GM18870 (cell line): ENCODE measurements at regions not wholly inside any gene's neighbourhood (a gene's known extent, or its start where the extent isn't known, plus 50 kb on each side); places are given as distances from the start of the nearest gene placed in this dataset.

ENCODE experiments used
- ATAC-seq: cut with Tn5 transposase; IDR thresholded peaks from one replicate; pipeline ENCODE4 v1.9.1; 2021; ENCODE audit warnings: moderate library complexity; ENCODE audit not compliant: unreplicated experiment

DNA sequence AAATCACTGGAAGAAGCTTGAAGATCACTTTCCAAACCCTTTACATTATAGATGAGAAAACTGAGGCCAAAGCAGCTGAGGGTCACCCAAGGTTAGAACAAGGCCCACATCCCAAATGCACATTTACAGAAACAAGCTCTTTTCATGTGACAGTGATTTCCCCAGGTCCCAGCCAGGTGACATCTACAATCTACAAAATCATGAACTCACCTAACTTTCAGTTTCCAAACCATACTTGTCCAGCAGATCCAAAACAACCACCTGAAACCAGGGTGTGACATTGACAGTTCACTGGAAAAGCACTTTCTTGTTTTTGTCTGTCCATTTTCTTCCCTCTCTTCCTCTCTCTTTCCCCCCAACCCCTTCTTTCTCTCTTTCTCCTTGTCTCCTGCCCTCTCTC, 132.2 kb upstream of the PRICKLE2 start:
- no peak for ATAC-seq

DNA sequence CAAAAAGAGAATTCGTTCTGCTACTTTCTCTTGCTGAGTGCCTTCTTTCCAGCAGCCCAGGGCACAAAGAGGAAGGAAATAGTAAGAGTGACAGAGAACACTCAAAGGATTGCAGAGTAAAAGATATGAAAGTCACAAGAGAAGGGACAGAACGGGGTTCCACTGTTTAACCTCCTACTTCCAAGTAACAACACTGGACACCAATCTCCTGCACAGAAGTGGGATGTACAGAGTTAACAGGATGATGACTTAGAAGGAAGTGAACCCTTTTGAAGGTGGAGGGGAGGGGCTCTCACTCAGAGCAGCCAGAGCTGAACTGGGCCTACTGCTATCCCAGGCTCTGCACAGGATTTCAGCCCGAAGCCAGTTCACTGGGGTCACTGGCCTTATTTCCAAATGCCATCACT, 130.1 kb upstream of the PRICKLE2 start:
- ATAC-seq, result no peak

DNA sequence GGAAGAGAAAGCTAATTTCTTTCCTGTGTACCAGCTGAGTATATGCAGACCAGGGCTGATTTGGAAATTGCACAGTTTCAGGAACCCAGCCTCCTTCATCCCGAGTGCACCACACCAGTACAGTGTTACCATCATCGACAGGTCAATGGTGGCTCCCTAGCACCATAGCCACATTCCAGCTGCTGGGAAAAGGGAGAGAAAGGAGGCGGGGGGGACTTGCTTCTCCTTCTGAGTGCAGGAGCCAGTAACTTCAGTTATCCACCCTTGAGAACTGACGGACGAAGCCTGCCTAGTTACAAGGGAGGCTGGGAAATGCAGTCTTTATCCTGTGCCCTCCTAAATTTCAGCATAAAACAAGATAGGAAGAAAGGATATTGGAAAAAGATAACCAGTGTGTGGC, 129.7 kb upstream of the PRICKLE2 start:
- no peak for ATAC-seq

DNA sequence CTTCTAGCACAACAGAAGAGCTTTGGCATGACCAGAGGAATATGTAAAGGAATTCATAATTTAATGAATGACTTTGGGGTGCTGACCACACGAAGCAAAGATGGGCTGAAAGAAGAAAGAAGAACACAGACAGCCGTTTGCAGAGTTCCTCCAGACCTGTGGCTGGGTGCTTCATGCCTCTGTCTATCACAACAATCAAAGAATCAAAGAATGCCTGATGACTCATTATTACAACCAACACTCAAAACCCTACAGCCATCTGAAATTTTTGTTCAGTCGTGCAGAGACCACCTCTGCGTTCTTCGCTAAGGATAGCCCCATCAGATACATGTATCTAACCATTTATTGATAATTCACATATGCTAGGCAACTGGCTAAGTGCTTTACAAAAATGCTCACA, 129.0 kb upstream of the PRICKLE2 start:
- no peak for ATAC-seq

DNA sequence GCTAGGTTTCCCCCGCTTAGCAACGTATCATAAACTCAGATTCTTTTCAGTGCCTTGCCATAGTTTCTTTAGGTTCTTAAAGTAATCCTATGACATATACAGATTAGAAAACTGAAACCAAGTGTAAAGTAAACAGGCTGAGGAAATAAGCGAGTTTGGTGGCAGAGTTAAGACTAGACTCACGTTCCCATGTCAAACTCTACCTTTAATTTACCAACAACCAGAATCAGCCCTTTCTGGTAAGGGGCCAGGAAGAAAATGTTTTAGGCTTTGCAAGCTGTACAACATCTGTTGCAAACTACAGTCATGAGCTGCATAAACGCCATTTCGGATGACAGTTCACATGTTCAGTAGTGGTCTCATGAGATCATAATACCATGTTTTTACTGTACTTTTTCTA, 128.0 kb upstream of the PRICKLE2 start:
- no peak for ATAC-seq

DNA sequence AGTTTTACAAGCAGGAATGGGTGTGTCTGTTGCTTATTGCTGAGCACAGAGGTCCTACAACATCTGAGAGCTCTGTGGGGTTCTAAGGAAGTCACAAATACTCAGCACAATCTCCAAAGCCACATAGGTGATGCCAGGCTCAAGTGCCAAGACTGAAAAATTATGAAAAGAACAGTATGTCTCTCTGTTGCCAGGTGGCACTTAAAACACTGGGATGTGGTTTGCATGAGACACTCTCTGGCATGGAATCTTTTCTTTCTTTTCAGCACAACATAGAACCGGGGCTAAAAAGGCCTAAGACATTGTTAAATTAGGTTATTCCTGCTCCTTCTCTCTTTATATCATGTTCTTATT, 127.3 kb upstream of the PRICKLE2 start:
- ATAC-seq, result no peak

DNA sequence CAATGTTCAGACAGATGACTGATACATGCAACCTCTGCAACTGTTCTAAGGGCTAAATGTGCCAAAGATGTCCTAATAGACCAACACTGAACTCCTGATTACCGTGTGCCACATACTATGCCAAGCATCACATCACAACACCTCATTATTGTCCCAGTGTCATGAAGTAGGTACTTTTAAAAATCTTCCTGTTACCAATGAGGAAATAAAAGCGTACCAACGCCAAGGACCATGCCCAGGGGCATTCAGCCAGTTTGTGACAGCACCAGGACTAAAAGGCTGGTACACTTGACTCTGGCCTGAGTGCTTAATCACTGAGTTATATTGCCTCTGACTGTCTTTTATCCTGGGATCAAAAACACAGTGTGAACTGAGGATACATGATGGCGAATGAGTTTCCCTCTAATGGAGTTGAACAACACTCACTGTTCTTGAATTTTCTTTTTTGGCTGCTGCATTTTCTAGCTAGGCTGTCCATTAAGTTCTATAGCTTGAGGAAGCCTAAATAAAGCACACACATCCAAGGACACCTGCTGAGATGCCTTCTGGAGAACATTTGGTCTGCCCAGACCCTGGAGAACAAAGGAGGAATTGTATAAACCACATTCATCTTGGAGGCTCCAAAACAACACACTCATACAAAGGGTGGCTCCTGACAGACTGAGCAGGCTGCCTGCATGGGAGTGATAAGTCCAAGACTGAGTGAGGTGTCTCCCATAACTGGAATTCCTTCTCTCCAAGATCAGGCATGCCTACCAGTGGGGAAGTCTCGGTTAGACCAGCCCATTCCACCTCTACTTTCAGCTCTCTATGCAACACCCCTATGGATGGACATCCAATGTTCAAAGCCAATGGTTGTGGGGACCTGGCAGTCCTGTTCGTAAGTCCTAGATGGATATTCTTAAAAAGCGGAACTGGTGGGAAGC, 126.7 kb upstream of the PRICKLE2 start:
- no peak for ATAC-seq

DNA sequence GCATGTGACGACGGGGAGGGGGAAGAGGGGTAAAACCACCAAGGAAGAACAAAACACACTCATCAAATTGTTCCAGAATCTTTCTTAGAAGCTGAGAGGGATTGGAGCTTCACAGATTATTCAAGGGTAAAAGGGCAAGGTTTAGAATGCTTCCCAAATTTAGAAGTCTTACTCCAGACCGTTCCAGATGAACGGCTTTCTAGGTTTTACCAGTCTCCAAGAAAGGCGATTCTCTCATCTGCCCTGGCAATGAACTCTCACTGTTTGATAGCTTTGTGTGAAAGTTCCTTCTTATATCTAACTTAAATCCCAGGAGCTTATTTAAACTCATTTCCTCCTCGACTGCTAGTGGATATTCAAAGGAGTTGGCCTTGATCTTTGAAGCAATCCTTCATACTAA, 124.3 kb upstream of the PRICKLE2 start:
- ATAC-seq, result no peak

DNA sequence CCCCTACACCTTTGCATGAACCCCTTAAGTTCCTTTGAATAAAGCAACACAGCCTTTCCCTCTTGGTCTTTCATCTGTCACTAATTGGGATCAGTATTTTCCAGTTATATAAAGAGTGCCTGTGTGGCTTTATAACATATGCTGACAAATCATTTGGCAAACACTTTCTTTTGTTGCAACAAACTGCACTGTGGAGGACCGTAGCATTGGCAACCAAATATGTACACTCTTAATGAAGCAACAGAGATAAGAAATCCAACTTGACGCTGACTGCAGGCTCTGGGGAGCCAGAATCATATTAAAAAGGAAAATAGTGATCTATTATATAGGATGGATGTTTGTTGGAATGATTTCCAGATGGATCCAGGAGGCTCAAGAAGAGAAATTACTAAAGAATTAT, 120.1 kb upstream of the PRICKLE2 start:
- ATAC-seq, result no peak

DNA sequence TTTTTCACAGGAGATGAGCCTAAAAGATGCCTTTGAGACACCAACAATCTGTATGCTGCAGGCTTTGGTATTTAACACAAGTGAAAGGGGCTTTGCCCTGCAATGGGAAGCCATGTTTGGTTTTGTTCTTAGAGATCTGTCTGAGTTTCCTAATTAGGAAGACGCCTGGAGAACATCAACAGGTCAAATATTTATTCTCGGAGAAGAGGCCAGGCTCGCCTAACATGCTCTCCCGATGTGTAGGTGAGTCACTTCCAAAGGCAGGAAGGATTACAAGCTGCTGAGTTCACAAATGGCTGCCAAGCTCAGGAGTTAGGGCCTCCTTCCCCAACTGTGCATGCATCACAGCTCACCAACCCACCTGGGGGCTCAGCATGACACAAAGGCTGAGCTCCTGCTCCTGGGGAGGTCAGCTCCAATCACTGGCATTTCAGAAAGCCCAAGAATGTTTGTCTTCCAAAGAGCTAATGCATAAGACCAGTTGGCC, 119.5 kb upstream of the PRICKLE2 start:
- no peak for ATAC-seq

DNA sequence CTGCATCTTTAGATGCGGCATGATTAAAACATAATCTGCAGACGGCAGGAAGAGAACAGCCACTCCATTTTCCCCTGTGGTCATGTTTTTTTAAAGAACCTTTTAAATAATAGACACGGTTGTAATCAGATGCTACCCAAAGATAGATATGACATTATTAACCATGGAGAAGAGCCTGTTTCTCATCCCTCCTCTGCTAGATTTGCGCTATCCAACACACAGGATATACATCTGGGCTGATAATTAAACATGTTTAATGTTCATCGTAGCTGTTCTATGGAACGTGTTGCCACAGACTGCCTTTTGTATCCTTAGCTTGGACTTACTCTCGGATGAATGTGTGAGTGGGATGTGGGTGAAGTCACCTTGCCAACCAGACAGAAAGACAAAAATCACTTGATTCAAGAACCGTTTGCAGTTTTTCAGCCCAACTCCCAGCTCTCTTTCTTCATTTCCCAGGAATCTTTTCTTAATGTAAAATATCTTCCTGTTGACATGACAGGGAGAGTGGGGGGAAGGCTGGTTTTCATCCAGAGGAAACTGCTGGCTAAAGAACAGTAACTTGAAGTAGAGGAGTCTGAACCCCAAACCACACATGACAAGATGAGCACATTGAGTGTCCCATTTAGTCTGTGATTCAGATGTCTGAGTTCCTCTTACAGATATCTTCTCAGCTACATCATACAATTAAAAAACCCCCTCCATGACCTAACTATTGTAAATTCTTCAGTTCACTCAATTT, 118.6 kb upstream of the PRICKLE2 start:
- no peak for ATAC-seq

DNA sequence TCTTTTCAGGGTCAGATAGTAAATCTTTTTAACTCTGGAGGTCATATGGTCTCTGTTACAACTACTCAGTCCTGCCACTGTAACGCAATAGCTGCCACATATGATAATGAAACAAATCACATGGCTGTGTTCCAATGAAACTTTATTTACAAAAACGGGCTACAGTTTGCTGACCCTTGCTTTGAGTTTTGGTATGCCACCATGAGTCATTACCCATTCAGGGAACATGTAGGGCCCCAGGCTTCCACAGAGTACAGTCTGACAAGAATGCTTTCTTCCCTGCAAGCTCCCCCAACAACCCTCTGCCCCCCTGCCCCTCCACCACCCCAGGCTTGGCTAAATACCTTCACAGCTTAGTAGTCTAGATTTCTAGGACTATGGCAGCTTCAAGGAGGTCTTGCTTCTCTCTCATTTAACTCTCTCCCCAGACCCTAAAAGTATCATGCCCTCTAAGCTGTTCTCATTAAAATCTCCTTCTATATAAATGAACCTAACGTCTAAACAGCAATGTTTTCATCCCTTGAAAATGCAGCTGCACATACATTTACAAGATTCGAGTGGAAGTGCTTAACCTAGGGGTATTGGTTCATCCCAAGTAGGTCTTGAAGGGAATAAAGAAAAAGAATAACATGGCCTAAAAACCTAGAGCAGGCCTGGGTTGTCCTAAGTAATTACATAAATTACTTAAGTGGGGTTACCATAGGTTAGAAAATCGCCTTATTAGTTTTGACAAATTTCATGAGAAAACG, 117.8 kb upstream of the PRICKLE2 start:
- ATAC-seq, result no peak

DNA sequence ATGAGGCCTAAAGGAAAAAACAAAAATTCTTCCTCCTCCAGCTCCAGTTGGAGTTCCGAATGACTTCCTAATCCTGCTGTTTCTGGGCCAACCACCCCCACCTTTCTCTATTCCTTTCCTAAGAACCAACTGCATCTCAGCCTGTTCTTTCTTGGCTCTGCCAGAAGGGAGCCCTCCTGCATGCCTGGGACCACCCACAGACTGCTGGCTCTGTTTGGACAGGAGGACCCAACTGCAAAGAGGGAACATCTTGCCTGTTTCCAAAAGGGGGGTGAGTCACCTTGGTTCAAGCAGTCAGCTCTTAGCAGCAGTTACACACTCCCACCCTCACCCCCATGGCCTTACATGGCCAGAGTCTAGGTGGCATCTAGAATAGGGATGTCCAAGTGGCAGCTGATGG, 116.0 kb upstream of the PRICKLE2 start:
- no peak for ATAC-seq

DNA sequence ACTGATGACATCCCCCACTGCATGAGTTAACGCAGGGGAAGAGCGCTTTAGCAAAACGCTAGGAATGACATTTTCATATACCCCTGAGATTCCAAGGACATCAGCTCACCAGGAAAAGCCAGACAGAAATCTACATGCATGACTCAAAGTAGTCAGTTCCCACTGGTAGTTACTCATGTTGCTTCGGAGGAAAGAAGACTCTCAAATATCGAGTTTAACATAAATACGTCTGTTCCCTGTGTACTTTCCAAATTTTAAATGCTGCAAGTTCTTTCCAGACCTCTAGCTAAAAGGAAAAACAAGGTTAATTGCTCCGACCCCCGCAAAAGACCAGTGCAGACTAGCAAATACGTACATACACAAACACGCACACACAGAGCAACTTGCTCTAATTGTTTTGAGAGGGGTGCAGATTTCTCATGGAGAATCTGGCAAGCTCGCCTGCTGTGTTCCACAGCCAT, 115.4 kb upstream of the PRICKLE2 start:
- ATAC-seq, result no peak

DNA sequence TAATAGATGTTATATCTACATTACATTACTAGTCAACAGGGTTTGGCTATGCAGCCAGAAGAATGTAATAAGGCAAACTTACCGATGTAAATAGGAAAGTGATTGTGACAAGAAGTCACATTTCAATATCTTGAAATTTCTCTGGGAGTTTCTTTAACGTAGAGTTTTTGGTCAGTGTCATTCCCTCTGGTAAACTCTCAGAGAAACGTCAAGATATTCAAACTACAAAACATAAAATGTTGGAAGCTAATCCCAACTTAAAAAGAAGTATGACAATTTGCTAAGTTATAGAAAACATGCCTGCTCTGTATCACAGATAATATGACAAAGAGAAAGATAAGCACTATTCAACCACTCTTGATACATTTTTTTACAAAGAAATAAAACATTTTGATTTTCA, 111.2 kb upstream of the PRICKLE2 start:
- ATAC-seq, result no peak

DNA sequence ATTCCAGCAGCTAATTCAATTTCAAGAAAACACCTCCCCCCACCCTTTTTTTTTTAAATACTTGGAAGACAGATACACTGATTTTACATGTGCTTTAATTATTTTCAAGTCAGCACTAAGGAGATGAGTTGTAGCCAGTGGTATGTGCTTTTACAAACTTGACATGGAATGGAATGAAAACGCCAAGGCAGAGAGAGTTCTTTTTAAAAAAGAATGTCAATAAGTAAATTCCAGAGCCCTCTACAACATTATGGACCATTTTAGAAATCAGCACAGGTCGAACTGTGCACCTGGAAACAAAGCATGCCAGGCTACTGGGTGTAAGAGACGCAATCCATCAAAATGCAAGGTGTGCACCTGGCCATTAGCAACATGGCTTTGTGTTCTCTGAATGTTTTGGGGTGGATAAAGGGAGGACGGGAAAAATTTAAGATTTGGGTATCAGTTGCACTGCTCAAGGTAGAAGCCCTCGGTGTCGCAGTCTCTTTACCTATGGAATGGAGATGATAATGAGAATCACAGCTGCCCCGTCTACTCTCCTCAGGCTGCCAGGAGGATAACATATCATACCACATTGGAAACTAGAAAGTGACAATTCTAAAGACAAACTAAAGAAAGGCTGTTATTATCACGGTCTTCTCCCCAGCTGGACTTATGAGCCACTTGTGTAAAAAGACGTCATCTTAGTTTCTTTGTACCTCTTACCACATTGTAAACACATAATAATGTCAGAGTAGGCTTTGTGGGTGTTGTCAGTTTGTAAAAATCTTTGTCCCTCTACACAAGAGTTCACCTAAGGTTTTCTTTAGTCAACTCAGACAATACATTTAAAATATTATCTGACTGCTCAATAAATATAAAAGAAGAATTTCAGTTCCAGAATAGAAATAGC, 107.4 kb upstream of the PRICKLE2 start:
- no peak for ATAC-seq

DNA sequence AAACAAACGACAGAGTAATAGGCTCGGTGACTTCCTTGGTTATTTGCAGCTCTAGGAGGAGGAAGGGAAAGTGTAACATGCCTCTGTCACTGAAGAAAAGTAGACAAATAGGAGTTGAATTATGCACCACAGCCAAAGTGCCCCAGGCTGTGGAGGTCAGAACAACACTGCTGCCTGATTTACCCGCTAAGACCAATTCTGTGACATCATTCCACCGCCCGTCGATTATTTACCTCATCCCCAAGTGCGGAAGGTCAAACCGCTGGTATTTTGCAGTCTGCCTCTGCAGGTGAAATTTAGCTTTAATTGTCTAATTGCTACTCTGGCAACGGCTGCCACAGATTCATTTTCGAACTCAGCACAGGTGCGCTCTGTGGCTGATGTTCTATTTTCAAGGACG, 106.3 kb upstream of the PRICKLE2 start:
- no peak for ATAC-seq

DNA sequence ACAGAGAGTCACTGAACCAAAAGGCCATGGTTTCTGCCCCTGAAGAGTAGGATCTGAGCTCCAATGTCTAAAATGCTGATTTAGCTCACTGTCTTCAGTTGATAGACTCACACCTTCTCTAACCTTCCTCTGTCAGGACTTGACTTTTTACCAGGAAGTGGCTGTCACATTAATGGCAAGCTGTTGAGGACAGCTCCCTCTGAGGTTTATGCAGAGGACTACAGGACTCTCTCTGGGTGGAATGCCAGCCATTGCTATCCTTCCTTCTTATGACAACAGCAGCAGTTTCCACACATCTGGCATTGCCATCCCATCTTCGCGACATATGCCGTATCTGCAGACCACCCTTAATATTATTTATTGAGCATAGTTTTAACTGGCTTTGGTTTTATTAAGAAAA, 103.8 kb upstream of the PRICKLE2 start:
- no peak for ATAC-seq

DNA sequence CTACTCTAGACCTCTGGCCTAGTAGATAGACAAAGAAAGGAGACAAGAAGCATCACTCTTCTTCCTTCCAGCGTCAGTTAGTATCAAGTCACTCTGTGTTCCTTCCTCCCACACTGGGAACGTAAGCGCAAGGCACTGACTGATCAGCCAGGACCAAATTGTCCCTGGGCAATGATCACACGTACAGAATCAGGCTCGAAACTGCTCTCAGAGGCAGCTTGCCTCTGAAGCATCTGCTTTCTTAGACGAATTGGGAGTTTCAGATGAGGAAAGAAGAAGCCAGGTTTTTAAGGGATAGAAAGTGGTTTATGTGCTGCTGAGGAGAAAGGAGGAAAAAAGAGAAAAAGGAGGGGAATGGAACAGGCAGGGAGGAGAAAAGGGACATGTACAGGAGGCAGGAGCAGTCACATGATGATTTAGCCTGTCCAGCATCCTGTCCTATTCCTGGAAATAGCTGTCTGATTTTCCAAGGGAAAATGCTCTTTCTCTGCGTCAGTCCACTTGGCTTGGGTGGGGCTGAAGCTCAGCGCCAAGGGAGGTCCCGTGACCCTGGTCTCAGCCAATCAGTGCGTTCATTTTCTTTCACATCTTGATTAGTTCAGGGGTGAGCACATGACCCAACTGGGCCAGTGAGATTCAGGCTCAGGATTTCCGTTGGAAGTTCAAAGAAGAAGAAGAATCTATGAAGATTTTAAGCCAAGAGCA, 102.0 kb upstream of the PRICKLE2 start:
- ATAC-seq, result no peak

DNA sequence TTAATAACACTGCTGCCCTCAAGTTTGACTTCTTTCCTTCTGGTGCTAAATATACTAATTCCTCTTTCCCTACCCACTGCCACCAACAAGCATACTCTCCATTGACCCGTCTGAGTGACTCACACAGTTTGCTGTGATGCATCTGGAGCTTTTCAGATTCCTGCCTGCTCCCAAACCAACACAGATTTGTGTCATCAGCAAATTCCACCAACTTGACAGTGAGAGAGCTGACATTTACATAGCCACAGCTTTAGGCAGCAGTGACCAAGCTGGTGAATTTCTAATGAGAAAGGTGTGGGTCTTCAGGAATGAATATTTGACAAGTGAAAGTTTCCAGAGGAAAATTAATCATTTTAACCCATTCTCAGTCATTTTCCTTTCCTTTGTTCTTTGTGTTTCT, 96.5 kb upstream of the PRICKLE2 start:
- ATAC-seq, result no peak
